H9 (cell line): ENCODE measurements at regions not wholly inside any gene's neighbourhood (a gene's known extent, or its start where the extent isn't known, plus 50 kb on each side); places are given as distances from the start of the nearest gene placed in this dataset.

Experiments
- DNase-seq: peaks from one replicate; pipeline ENCODE4 v3.0.0-alpha.2; 2017
- H2AFZ ChIP-seq: one replicate; pipeline ENCODE4 v1.6.1; 2013; ENCODE audit warnings: mild to moderate bottlenecking, low read length, control low read depth, moderate library complexity
- H2AK5ac ChIP-seq: 2 replicates; pipeline ENCODE4 v1.6.1; 2013; ENCODE audit warnings: low read length, control low read depth, mixed read lengths; ENCODE audit not compliant: insufficient read length
- H2BK120ac ChIP-seq: one replicate; pipeline ENCODE4 v1.6.1; 2013; ENCODE audit warnings: low read depth, mild to moderate bottlenecking, low read length, control low read depth, inconsistent platforms; ENCODE audit not compliant: poor library complexity, severe bottlenecking
- H2BK12ac ChIP-seq: 2 replicates; pipeline ENCODE4 v1.6.1; 2013; ENCODE audit warnings: low read length, control low read depth, mixed read lengths, low read depth; ENCODE audit not compliant: insufficient read length
- H2BK15ac ChIP-seq: 2 replicates; pipeline ENCODE4 v1.6.1; 2013; ENCODE audit warnings: low read depth, low read length, control low read depth
- H2BK20ac ChIP-seq: one replicate; pipeline ENCODE4 v1.6.1; 2013; ENCODE audit warnings: low read depth, mild to moderate bottlenecking, low read length, control low read depth, inconsistent platforms; ENCODE audit not compliant: poor library complexity, severe bottlenecking
- H2BK5ac ChIP-seq: 2 replicates; pipeline ENCODE4 v1.6.1; 2013; ENCODE audit warnings: low read length, control low read depth, mixed read lengths; ENCODE audit not compliant: insufficient read length
- H3K14ac ChIP-seq: 2 replicates; pipeline ENCODE4 v1.6.1; 2013; ENCODE audit warnings: low read length, control low read depth; ENCODE audit not compliant: insufficient read depth
- H3K18ac ChIP-seq: 2 replicates; pipeline ENCODE4 v1.6.1; 2013; ENCODE audit warnings: low read depth, mild to moderate bottlenecking, mixed read lengths, low read length, control low read depth; ENCODE audit not compliant: insufficient read length
- H3K23ac ChIP-seq: 2 replicates; pipeline ENCODE4 v1.6.1; 2013; ENCODE audit warnings: low read length, control low read depth, mixed read lengths, low read depth; ENCODE audit not compliant: insufficient read length
- H3K23me2 ChIP-seq: 2 replicates; pipeline ENCODE4 v1.6.1; 2013; ENCODE audit warnings: low read depth, mild to moderate bottlenecking, mixed read lengths, low read length, control low read depth; ENCODE audit not compliant: insufficient read length, poor library complexity, severe bottlenecking
- H3K27ac ChIP-seq: 2 replicates; pipeline ENCODE4 v1.5.1; 2013; ENCODE audit warnings: low read length, control low read depth, mixed read lengths, low read depth; ENCODE audit not compliant: insufficient read length
- H3K27me3 ChIP-seq: 2 replicates; pipeline ENCODE4 v1.6.1; 2013; ENCODE audit warnings: low read length, control low read depth, inconsistent platforms; ENCODE audit not compliant: insufficient read depth
- H3K4ac ChIP-seq: 2 replicates; pipeline ENCODE4 v1.6.1; 2013; ENCODE audit warnings: low read depth, mild to moderate bottlenecking, control low read depth, inconsistent platforms, low read length, moderate library complexity
- H3K4me1 ChIP-seq: 2 replicates; pipeline ENCODE4 v1.6.1; 2013; ENCODE audit warnings: low read length, control low read depth, inconsistent platforms; ENCODE audit not compliant: insufficient read depth
- H3K4me2 ChIP-seq: 2 replicates; pipeline ENCODE4 v1.6.1; 2013; ENCODE audit warnings: low read length, control low read depth, mixed read lengths; ENCODE audit not compliant: insufficient read length, insufficient read depth
- H3K56ac ChIP-seq: 2 replicates; pipeline ENCODE4 v1.6.1; 2013; ENCODE audit warnings: low read depth, mild to moderate bottlenecking, mixed read lengths, low read length, control low read depth; ENCODE audit not compliant: insufficient read length
- H3K79me1 ChIP-seq: 2 replicates; pipeline ENCODE4 v1.6.1; 2013; ENCODE audit warnings: low read depth, mild to moderate bottlenecking, moderate library complexity, low read length, control low read depth, inconsistent platforms; ENCODE audit not compliant: insufficient read depth, poor library complexity, severe bottlenecking
- H3K79me2 ChIP-seq: 2 replicates; pipeline ENCODE4 v1.6.1; 2013; ENCODE audit warnings: low read length, control low read depth, inconsistent platforms; ENCODE audit not compliant: insufficient read depth
- H3K9ac ChIP-seq: 2 replicates; pipeline ENCODE4 v1.6.1; 2013; ENCODE audit warnings: low read length, control low read depth, mixed read lengths; ENCODE audit not compliant: insufficient read length; ENCODE audit errors: extremely low read depth
- H3K9me3 ChIP-seq: one replicate; pipeline ENCODE4 v1.6.1; 2013; ENCODE audit warnings: low read depth, low read length, inconsistent platforms; ENCODE audit not compliant: control insufficient read depth
- H3T11ph ChIP-seq: one replicate; pipeline ENCODE4 v1.6.1; 2013; ENCODE audit warnings: mild to moderate bottlenecking, low read length, control low read depth, inconsistent platforms
- H4K20me1 ChIP-seq: one replicate; pipeline ENCODE4 v1.6.1; 2013; ENCODE audit not compliant: control insufficient read depth, insufficient read length, insufficient read depth
- H4K5ac ChIP-seq: 2 replicates; pipeline ENCODE4 v1.6.1; 2013; ENCODE audit warnings: low read depth, mild to moderate bottlenecking, mixed read lengths, low read length, control low read depth; ENCODE audit not compliant: insufficient read length
- H4K8ac ChIP-seq: replicated peaks from 2 replicates; pipeline ENCODE4 v1.6.1; 2013; ENCODE audit warnings: low read length, control low read depth, mixed read lengths, low read depth; ENCODE audit not compliant: insufficient read length
- H4K91ac ChIP-seq: 2 replicates; pipeline ENCODE4 v1.6.1; 2013; ENCODE audit warnings: low read depth, mild to moderate bottlenecking, moderate library complexity, mixed read lengths, low read length, control low read depth; ENCODE audit not compliant: insufficient read length
- H3K27ac Mint-ChIP-seq, 3 experiments: 2 replicates in 2 of 3; 3 replicates in 1 of 3; pipeline ENCODE4 v1.8.0; 2020 to 2021; ENCODE audit warnings: mixed read lengths in 3 of 3, mild to moderate bottlenecking in 1 of 3, moderate library complexity in 1 of 3
- H3K27me3 Mint-ChIP-seq: 2 replicates; pipeline ENCODE4 v1.8.0; 2021; ENCODE audit warnings: low read depth, mild to moderate bottlenecking, moderate library complexity, mixed read lengths
- H3K36me3 Mint-ChIP-seq, 3 experiments: 2 replicates in 2 of 3; 3 replicates in 1 of 3; pipeline ENCODE4 v1.8.0; 2020 to 2021; ENCODE audit warnings: low read depth in 3 of 3, mixed read lengths in 3 of 3; ENCODE audit not compliant: insufficient read depth in 1 of 3
- H3K4me1 Mint-ChIP-seq, 2 experiments: 2 replicates each; pipeline ENCODE4 v1.8.0; 2020; ENCODE audit warnings: mixed read lengths in 2 of 2
- H3K4me3 Mint-ChIP-seq, 2 experiments: 2 replicates in 1 of 2; 3 replicates in 1 of 2; pipeline ENCODE4 v1.8.0; 2020 to 2021; ENCODE audit warnings: mild to moderate bottlenecking in 2 of 2, mixed read lengths in 2 of 2, moderate library complexity in 1 of 2
- H3K9me3 Mint-ChIP-seq, 2 experiments: 2 replicates in 1 of 2; 3 replicates in 1 of 2; pipeline ENCODE4 v1.8.0; 2020; ENCODE audit warnings: mild to moderate bottlenecking in 2 of 2, mixed read lengths in 2 of 2, moderate library complexity in 1 of 2
- CTCF ChIP-seq: fragments of 200-600 bp; sonication (generic); conservative IDR thresholded peaks from 3 replicates; pipeline ENCODE4 v1.8.0; 2021; ENCODE audit warnings: antibody characterized with exemption, mild to moderate bottlenecking
- WGBS: extraction: QIAGEN DNeasy Blood & Tissue Kit; methylation state at CpG from one replicate; pipeline ENCODE4 v1.1.7; 2013; ENCODE audit warnings: missing lambda C conversion rate, low lambda C conversion rate, mixed read lengths; ENCODE audit not compliant: insufficient read length; ENCODE audit errors: extremely low coverage; 5-methylcytosine and 5-hydroxymethylcytosine counted together

GRCh38 chr7:144960763-144961162 is 124.9 kb upstream of the TPK1 start:
- Mint-ChIP-seq H3K9me3 (no peaks in the 10 kb centered on the region), H3K4me1 (peaks cover 15 to 16% of the 10 kb centered on the region in 2 experiments), H3K36me3 (peaks cover 0 to 4% (median 0%) of the 10 kb centered on the region in 3 experiments; a peak in 2 of 7 replicates), H3K27me3 (no peaks in the 10 kb centered on the region), H3K4me3 (no peak overlapping the region), H3K27ac (no peak overlapping the region)
- Histone ChIP-seq H3K79me2 (no peaks in the 10 kb centered on the region), H2BK5ac (no peak overlapping the region), H2AK5ac (no peak overlapping the region), H3K9me3 (no peaks in the 10 kb centered on the region), H3K23ac (no peak overlapping the region), H3K4ac (no peak overlapping the region), H3K79me1 (no peaks in the 10 kb centered on the region), H4K20me1 (no peaks in the 10 kb centered on the region), H3K56ac (no peak overlapping the region), H3K18ac (no peak overlapping the region), H2BK20ac (no peak overlapping the region), H2BK15ac (no peak overlapping the region), H4K91ac (no peak overlapping the region), H3K27ac (no peak overlapping the region), H4K5ac (no peak overlapping the region), H3K23me2 (no peaks in the 10 kb centered on the region), H4K8ac (no peak overlapping the region), H3K4me2 (no peak overlapping the region), H3K14ac (no peak overlapping the region), H2BK12ac (no peak overlapping the region), H3K4me1 (no peaks in the 10 kb centered on the region), H3T11ph (no peak overlapping the region), H2BK120ac (no peak overlapping the region), H3K27me3 (no peaks in the 10 kb centered on the region), H2AFZ (no peak overlapping the region), H3K9ac (no peak overlapping the region)
- no CpG with 5 or more reads among the region's 3 CpGs for WGBS
- DNase-seq = no peak
- TF ChIP-seq CTCF = no peak
